ENCODE measurements at regions not wholly inside any gene's neighbourhood (a gene's known extent, or its start where the extent isn't known, plus 50 kb on each side); places are given as distances from the start of the nearest gene placed in this dataset.

DNA sequence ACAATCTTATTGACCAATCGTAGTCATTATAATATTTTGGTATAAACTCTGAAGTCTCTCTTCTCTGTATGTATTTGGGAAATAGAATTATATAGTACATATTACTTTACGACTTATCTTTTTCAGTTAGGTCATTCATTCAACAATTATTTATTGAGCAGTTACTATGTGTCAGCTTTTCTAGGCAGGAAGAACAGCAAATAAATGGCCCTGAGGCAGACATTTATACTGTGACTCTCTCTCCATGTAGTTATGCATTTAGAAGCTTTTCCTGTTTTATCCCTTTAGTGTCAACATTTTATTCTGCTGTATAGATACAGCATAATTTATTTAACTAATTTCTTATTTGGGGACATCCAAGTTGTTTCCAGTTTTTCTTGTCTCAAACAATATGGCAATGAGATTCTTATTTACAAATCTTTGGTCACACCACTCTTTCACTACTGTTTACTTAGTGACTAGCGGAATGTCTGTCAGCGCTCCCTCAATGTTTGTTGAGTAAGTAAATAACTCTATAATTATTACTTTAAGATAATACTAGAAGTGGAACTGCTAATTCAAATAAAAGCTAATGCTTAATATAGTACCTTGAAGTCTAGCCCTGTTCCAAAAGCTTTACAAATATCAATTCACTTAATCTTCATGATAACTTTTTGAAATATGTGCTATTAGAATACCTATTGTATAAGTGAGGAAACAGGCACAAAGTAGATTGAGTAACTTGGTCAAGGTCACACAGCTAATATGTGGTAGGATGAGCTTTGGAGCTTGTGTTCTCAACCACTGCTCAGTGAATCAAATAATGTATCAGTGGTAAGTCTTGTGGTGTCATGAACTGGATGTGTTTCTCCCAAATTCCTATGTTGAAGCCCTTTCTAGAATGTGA is 465.6 kb downstream of the SIPA1L2 start:
- TF ChIP-seq RAD51 (IDR thresholded peaks at IDR 0.05; ENCODE audit: borderline replicate concordance, low read depth), result no peak
- no peak for TF ChIP-seq SMC3 (conservative IDR thresholded peaks at IDR 0.05; ENCODE audit: insufficient read depth, low read depth, low read length)
- no peak for TF ChIP-seq MYNN (IDR thresholded peaks at IDR 0.05)
- TF ChIP-seq MYNN (CRISPR knock-in tag; IDR thresholded peaks at IDR 0.05), result no peak
- TF ChIP-seq HNRNPUL1 (IDR thresholded peaks at IDR 0.05; ENCODE audit: low read length), result no peak
- TF ChIP-seq FOXM1 (IDR thresholded peaks at IDR 0.05; ENCODE audit: low read depth), result no peak
- TF ChIP-seq FOXM1 (CRISPR knock-in tag; IDR thresholded peaks at IDR 0.05; ENCODE audit: low read depth), result no peak
- no peak for TF ChIP-seq SRSF9 (IDR thresholded peaks at IDR 0.05; ENCODE audit: borderline replicate concordance, low read depth, low read length)
- TF ChIP-seq FOXP1 (CRISPR knock-in tag; IDR thresholded peaks at IDR 0.05), result no peak

Measured in K562 (cell line).